Lower leg skin (tissue), 4 donors: ENCODE measurements at regions not wholly inside any gene's neighbourhood (a gene's known extent, or its start where the extent isn't known, plus 50 kb on each side); places are given as distances from the start of the nearest gene placed in this dataset.

Experiments used
- DNase-seq, 2 donors: peaks; one replicate each; pipeline ENCODE4 v3.0.0-alpha.2; 2019; ENCODE audit warnings: low spot score in 2 of 2
- H3K4me3 ChIP-seq: fragments of 200-600 bp; sonication (generic); 2 replicates; pipeline ENCODE4 v1.5.1; 2017; ENCODE audit warnings: mild to moderate bottlenecking, low read depth; ENCODE audit not compliant: poor library complexity, severe bottlenecking
- POLR2A ChIP-seq, 2 donors: fragments of 450-650 bp; IDR thresholded peaks; one replicate each; pipeline ENCODE4 v1.6.1; 2016 to 2017; ENCODE audit warnings: antibody characterized with exemption in 2 of 2, mild to moderate bottlenecking in 1 of 2, moderate library complexity in 1 of 2
- WGBS, 2 donors: methylation state at CpG; one replicate each; pipeline ENCODE4 v1.1.5; 2018; 5-methylcytosine and 5-hydroxymethylcytosine counted together
- intact Hi-C: fragments of 100-400 bp; cut with DNase I; formaldehyde crosslinking; loops from one replicate; pipeline ENCODE4 v1.15.0; 2023; ENCODE audit warnings: low total_unique reads
- TF ChIP-seq, protein P1 (sequence below), 3 donors: fragments of 450-650 bp; IDR thresholded peaks; one replicate each; pipeline ENCODE4 v1.5.1; 2016; ENCODE audit warnings: antibody characterized with exemption in 3 of 3, mild to moderate bottlenecking in 3 of 3, moderate library complexity in 2 of 3

DNA sequence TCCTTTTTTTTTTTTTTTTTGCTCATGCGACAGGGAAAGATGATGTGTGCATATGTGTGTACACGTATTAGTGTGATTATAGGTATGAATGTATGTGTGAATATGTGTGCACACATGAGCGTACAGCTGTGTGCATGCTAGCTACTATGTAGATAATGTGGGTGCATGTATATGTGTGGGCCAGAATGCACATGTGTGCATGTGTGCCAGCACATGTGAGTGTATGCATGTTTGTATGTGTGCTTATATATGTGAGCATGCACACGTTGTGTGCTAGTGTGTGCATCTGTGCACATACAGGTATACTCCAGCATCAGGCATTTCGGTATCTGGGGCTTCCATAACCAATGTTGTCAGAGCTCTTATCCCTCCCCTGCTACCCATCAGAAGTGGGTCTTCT is 541.1 kb downstream of the AACS start:
- 85 to 86% methylated on average over 5 of the region's 5 CpGs for WGBS, 2 donors
- no peak overlapping the region for H3K4me3 ChIP-seq
- intact Hi-C loops: no loop called here
- no peak for TF ChIP-seq POLR2A (IDR thresholded peaks at IDR 0.05)
- TF ChIP-seq, protein P1, sequence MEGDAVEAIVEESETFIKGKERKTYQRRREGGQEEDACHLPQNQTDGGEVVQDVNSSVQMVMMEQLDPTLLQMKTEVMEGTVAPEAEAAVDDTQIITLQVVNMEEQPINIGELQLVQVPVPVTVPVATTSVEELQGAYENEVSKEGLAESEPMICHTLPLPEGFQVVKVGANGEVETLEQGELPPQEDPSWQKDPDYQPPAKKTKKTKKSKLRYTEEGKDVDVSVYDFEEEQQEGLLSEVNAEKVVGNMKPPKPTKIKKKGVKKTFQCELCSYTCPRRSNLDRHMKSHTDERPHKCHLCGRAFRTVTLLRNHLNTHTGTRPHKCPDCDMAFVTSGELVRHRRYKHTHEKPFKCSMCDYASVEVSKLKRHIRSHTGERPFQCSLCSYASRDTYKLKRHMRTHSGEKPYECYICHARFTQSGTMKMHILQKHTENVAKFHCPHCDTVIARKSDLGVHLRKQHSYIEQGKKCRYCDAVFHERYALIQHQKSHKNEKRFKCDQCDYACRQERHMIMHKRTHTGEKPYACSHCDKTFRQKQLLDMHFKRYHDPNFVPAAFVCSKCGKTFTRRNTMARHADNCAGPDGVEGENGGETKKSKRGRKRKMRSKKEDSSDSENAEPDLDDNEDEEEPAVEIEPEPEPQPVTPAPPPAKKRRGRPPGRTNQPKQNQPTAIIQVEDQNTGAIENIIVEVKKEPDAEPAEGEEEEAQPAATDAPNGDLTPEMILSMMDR (IDR thresholded peaks at IDR 0.05): no peak
- no peak for DNase-seq

DNA sequence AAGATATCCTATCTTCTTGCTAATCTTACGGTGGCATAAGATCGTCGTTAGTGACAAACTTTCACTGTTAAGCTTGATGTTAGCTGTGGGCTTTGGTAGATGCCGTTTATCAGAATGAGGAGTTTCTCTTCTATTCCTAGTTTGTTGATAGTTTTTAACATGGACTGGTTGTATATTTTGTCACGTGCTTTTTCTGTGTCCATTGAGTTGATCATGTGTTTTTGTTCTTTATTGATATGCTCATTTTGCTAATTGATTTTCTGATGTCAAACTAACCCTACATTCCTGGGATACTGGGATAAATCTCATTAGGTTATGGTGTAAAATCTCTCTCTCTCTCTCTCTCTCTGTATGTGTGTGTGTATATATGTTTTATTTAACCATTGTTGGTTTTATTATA is 545.1 kb downstream of the AACS start:
- DNase-seq: no peak
- TF ChIP-seq, protein P1 (IDR thresholded peaks at IDR 0.05): no peak
- no peak for TF ChIP-seq POLR2A (IDR thresholded peaks at IDR 0.05)
- no peak overlapping the region for H3K4me3 ChIP-seq
- intact Hi-C loops: no loop called here
- 83 to 84% methylated on average over 5 of the region's 5 CpGs for WGBS, 2 donors

DNA sequence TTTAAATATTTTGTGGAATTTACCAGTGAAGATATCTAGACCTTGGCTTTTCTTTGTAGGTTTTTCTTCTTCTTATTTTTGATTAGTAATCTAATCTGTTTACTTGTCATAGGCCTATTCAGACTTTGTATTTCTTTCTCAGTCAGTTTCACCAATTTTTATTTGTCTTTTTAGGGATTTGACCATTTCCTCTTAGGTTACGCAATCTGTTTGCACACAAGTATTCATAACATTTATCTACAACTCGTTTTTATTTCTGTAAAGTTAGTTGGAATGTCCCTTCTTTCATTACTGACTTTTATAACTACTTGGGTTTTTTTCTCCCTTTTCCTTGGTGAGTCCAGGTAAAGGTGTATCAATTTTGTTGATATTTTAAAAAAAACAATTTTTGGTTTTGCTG is 545.7 kb downstream of the AACS start:
- H3K4me3 ChIP-seq: no peak overlapping the region
- DNase-seq: no peak
- intact Hi-C loops: no loop called here
- TF ChIP-seq POLR2A (IDR thresholded peaks at IDR 0.05): no peak
- TF ChIP-seq, protein P1 (IDR thresholded peaks at IDR 0.05): no peak
- WGBS, 2 donors: 67 to 68% methylated on average over 2 of the region's 2 CpGs

DNA sequence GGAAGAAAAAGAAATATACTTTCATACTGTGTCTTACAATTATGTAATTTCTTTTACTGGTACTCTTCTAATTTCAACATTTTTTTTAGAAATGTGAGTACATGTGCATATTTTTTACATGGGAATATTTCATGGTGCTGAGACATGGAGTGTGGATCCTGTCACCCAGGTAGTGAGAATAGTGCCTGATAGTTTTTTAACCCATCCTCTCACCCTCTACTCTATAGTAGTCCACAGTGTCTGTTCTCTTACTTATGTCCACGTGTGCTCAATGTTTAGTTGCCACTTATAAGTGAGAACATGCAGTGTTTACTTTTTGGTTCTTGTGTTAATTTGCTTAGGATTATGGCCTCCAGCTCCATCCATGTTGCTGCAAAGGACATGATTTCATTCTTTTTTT is 548.8 kb downstream of the AACS start:
- TF ChIP-seq, protein P1 (IDR thresholded peaks at IDR 0.05): no peak
- TF ChIP-seq POLR2A (IDR thresholded peaks at IDR 0.05): no peak
- H3K4me3 ChIP-seq: no peak overlapping the region
- intact Hi-C loops: no loop called here
- no peak for DNase-seq
- 82 to 87% methylated on average over 1 of the region's 1 CpG for WGBS, 2 donors

DNA sequence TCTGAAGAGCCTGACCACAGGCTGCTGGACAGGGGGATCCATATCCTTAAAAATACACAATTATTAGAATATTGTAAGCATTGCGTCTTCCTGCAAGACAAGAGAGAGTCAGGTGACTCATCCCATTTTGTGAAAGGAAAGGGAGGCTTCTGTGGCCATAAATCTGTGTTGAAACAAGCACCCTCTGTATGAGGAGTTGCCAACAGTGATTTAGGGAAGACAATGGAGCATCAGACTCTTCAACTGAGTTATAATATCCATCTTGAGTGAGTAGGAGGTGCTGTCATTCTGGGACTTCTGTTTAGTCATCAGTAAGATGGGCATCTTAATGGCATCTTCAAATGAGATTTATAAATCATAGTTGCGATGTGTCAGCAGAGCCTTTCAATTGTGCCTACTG is 554.5 kb downstream of the AACS start:
- intact Hi-C loops: no loop called here
- TF ChIP-seq, protein P1 (IDR thresholded peaks at IDR 0.05): no peak
- no peak for TF ChIP-seq POLR2A (IDR thresholded peaks at IDR 0.05)
- no peak for DNase-seq
- no peak overlapping the region for H3K4me3 ChIP-seq
- WGBS, 2 donors: 48 to 64% methylated on average over 2 of the region's 2 CpGs

DNA sequence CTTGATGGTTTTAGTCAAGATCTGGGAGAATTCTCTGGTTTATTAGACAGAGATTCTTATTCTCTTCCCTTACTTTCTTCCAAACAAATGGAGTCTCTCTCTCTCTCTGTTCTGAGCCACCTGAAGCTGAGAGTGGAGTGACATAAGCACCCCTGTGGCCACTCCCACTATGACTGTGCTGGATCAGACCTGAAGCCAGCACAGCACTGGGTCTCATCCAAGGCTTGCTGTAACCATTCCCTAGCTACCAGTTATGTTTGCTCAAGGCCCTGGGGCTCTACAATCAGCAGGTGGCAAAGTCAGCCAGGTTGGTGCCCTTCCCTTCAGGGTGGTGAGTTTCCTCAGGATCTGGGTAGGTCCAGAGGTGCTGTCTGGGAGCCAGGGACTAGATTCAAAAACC is 568.5 kb downstream of the AACS start:
- intact Hi-C loops: no loop called here
- TF ChIP-seq, protein P1 (IDR thresholded peaks at IDR 0.05): no peak
- no peak for TF ChIP-seq POLR2A (IDR thresholded peaks at IDR 0.05)
- no peak for DNase-seq
- no peak overlapping the region for H3K4me3 ChIP-seq
